Thoracic aorta (tissue), 2 donors: ENCODE measurements at regions not wholly inside any gene's neighbourhood (a gene's known extent, or its start where the extent isn't known, plus 50 kb on each side); places are given as distances from the start of the nearest gene placed in this dataset.

Experiments
- ATAC-seq: fragments of 150-250 bp; one replicate; pipeline ENCODE4 v1.8.0; 2017; ENCODE audit warnings: low read depth; ENCODE audit not compliant: insufficient number of reproducible peaks, low FRiP score
- DNase-seq: peaks from one replicate; pipeline ENCODE4 v3.0.0-alpha.2; 2020; ENCODE audit warnings: low spot score
- H3K27ac ChIP-seq, 2 donors: fragments of 200-600 bp; sonication (generic); 1 replicate in 1 of 2; 2 replicates in 1 of 2; pipeline ENCODE4 v1.5.1; 2016; ENCODE audit warnings: mild to moderate bottlenecking in 2 of 2, moderate library complexity in 2 of 2
- H3K27me3 ChIP-seq: fragments of 200-600 bp; sonication (generic); replicated peaks from 2 replicates; pipeline ENCODE4 v1.6.0; 2016; ENCODE audit warnings: mild to moderate bottlenecking; ENCODE audit not compliant: insufficient read depth
- H3K36me3 ChIP-seq: fragments of 200-600 bp; sonication (generic); one replicate; pipeline ENCODE4 v1.5.1; 2016
- H3K4me1 ChIP-seq, 2 donors: fragments of 200-600 bp; sonication (generic); 1 replicate in 1 of 2; 2 replicates in 1 of 2; pipeline versions ENCODE4 v1.5.1 to v1.6.0; 2016; ENCODE audit warnings: low read depth in 2 of 2, mild to moderate bottlenecking in 1 of 2; ENCODE audit not compliant: control insufficient read depth in 1 of 2
- H3K4me3 ChIP-seq: fragments of 200-600 bp; sonication (generic); 2 replicates; pipeline ENCODE4 v1.5.1; 2016; ENCODE audit warnings: mild to moderate bottlenecking
- H3K9me3 ChIP-seq: fragments of 200-600 bp; sonication (generic); 2 replicates; pipeline ENCODE4 v1.5.1; 2016
- TF ChIP-seq, protein P1 (sequence below): fragments of 200-600 bp; sonication (generic); IDR thresholded peaks from one replicate; pipeline ENCODE4 v1.5.1; 2019; ENCODE audit warnings: antibody characterized with exemption

DNA sequence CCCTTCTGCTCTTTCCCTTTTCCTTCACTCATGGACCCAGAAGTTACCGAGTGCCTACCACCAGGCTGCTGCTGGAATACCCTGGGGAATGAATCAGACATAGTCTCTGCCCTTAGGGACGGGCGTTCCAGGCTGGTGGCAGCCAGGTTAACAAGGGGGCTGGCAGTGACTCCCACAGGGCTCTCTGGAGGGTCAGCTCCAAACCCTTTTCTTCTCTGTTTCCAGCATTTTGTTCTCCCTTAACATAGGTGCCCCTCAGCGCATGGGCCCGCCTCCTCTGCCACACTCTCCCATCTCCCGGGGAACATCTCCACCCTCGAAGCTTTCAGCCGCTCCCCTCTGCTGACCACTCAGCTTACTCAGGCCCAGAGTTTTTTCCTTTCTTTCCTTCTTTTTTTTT, 62.9 kb upstream of the LRP8 start:
- Histone ChIP-seq H3K27me3 (no peaks in the 10 kb centered on the region), H3K9me3 (no peaks in the 10 kb centered on the region), H3K4me1 (peaks cover 3 to 8% of the 10 kb centered on the region in 2 donors), H3K36me3 (no peaks in the 10 kb centered on the region), H3K4me3 (no peak overlapping the region), H3K27ac (no peak overlapping the region)
- DNase-seq = no peak
- TF ChIP-seq, protein P1, sequence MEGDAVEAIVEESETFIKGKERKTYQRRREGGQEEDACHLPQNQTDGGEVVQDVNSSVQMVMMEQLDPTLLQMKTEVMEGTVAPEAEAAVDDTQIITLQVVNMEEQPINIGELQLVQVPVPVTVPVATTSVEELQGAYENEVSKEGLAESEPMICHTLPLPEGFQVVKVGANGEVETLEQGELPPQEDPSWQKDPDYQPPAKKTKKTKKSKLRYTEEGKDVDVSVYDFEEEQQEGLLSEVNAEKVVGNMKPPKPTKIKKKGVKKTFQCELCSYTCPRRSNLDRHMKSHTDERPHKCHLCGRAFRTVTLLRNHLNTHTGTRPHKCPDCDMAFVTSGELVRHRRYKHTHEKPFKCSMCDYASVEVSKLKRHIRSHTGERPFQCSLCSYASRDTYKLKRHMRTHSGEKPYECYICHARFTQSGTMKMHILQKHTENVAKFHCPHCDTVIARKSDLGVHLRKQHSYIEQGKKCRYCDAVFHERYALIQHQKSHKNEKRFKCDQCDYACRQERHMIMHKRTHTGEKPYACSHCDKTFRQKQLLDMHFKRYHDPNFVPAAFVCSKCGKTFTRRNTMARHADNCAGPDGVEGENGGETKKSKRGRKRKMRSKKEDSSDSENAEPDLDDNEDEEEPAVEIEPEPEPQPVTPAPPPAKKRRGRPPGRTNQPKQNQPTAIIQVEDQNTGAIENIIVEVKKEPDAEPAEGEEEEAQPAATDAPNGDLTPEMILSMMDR = no peak
- no peak for ATAC-seq

DNA sequence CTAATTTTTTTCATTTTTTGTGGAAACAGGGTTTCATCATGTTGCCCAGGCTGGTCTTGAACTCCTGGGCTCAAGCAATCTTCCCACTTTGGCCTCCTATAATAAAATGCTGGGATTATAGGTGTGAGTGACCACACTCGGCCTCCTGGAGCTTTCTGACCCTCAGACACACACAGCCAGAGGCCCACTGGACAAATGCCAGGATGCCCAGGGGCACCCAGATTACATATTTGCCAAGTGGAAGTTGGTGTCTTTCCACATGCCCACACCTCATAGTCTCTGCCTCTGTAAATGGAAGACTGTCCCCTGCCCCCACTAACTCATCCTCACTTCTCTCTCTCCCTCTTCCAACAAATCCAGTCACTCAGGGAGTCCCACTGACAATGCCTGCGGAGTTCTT, 63.4 kb upstream of the LRP8 start:
- ATAC-seq = no peak
- DNase-seq = no peak
- peaks cover 3 to 8% of the 10 kb centered on the region in 2 donors for H3K4me1 ChIP-seq

DNA sequence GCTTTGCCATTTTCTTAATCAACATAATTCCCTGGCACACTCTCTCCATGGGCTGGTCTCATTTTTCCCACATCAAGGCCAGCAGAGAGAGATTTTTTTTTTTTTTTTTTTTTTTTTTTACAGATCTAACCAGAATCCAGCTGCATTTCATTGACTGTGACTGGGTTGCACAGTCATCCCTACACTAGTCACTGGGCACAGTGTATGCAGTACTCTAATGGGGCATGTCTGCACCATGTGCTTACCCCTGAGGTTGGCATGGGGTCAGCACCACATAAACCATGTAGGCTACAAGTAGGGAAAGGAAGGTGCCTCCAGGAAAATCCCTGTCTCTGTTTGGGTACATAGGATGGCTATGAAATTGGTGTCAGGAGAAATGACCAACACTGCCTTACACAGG, 64.1 kb upstream of the LRP8 start:
- ATAC-seq = no peak
- Histone ChIP-seq H3K27ac (no peak overlapping the region), H3K36me3 (no peaks in the 10 kb centered on the region), H3K4me1 (peaks cover 3 to 8% of the 10 kb centered on the region in 2 donors), H3K27me3 (no peaks in the 10 kb centered on the region), H3K9me3 (no peaks in the 10 kb centered on the region), H3K4me3 (no peak overlapping the region)
- DNase-seq = no peak
- TF ChIP-seq, protein P1 = no peak

More for the DNA sequence above, 63.4 kb upstream of the LRP8 start:
- no peaks in the 10 kb centered on the region for H3K9me3 ChIP-seq
- TF ChIP-seq, protein P1 = no peak
- H3K4me3 ChIP-seq = no peak overlapping the region
- H3K36me3 ChIP-seq = no peaks in the 10 kb centered on the region
- H3K27me3 ChIP-seq = no peaks in the 10 kb centered on the region
- no peak overlapping the region for H3K27ac ChIP-seq

DNA sequence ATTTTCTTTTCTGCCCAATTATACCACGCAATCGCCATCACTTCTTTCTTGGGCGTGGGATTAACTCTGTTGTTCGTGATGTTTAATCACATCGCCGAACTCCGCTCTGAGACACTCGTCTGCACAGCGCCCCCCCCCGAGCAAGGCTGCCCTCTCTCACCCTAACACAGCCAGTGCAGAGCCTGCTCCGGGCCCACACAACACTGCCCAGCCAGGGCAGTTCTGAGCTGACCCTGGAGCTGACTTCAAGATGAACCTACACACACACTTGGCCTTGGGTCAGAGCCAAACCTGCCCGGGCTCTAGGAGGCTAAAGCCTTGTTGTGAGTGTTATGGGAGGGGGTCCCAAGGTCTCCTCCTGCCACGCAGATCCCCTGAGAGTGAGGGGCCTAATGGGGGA, 64.6 kb upstream of the LRP8 start:
- no peaks in the 10 kb centered on the region for H3K36me3 ChIP-seq
- no peak for ATAC-seq
- no peak for DNase-seq
- no peak overlapping the region for H3K27ac ChIP-seq
- TF ChIP-seq, protein P1 = no peak
- H3K27me3 ChIP-seq = no peaks in the 10 kb centered on the region
- H3K9me3 ChIP-seq = no peaks in the 10 kb centered on the region
- no peak overlapping the region for H3K4me3 ChIP-seq
- H3K4me1 ChIP-seq = peaks cover 3 to 8% of the 10 kb centered on the region in 2 donors

DNA sequence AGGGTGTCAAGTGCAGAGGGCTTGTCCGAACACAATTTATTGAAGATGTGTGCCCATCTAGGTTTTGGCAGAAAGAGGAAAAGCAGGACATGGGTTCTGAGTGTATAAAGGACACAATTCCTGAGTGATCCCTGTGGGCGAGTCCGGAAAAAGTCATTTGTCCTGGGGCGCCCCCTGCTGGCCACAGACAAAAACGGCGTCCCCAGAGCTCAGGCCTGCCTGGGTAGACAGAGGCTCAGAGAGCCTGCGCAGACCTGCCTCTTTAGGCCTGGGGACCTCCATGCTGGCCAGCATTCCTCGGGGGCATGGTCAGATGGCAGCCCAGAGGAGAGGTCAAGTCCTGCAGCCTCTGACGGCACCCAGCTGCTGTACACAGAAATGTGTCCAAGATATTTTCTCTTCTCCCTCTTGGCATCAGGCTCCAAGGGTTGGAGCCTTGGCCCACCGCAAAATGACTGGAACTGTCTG, 65.5 kb upstream of the LRP8 start:
- no peaks in the 10 kb centered on the region for H3K36me3 ChIP-seq
- no peak overlapping the region for H3K27ac ChIP-seq
- DNase-seq = peak; percentile 15
- TF ChIP-seq, protein P1 = peak; percentile 96
- H3K4me1 ChIP-seq = peaks cover 3 to 8% of the 10 kb centered on the region in 2 donors
- no peaks in the 10 kb centered on the region for H3K27me3 ChIP-seq
- H3K9me3 ChIP-seq = no peaks in the 10 kb centered on the region
- H3K4me3 ChIP-seq = no peak overlapping the region
- no peak for ATAC-seq
